Hematopoietic multipotent progenitor cell treated with erythropoietin and hydrocortisone succinate and interleukin-3 and kit ligand, for 15 days (in vitro differentiated cells): ENCODE measurements at regions not wholly inside any gene's neighbourhood (a gene's known extent, or its start where the extent isn't known, plus 50 kb on each side); places are given as distances from the start of the nearest gene placed in this dataset.
"Not testable (repeated sequence)": the region's sequence is repeated elsewhere in the genome, so short reads cannot be mapped to it uniquely, and the experiment has no call there.

Experiments used
- DNase-seq: peaks from one replicate; pipeline ENCODE4 v3.0.0-alpha.2; 2015; ENCODE audit warnings: low spot score

DNA sequence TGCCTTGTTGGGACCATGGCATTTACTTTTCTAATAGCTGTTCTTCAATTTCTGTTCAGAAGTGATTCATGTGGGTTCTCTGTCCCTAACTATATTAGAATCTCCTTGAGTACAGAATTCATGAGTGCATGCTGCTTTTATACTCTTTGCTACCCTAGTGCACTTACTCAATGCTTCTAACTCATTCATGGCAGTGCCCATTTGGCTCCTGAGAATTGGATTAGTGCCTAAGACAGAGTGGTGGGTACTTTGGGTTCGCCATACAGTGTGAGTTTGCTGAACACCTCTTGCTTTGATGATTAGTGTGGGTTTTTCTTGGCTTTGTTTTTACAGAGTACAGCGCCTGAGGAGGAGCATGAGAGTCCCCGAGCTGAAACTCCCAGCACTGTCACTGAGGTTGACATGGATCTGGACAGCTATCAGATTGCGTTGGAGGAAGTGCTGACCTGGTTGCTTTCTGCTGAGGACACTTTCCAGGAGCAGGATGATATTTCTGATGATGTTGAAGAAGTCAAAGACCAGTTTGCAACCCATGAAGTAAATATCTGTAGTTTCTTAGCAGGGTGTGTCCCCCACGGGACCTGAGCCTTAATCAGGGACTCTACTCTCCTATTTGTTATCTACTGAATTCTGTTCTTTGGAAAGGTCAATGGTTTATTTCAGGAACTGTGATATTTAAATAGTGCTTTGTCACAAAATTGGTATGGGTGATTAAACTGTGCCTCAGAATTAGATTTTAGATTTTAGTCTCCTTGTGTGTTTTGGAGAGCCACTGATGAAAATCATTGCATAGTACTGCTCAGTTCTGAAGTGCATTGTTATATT, 150.7 kb downstream of the UTRN start:
- no peak for DNase-seq

DNA sequence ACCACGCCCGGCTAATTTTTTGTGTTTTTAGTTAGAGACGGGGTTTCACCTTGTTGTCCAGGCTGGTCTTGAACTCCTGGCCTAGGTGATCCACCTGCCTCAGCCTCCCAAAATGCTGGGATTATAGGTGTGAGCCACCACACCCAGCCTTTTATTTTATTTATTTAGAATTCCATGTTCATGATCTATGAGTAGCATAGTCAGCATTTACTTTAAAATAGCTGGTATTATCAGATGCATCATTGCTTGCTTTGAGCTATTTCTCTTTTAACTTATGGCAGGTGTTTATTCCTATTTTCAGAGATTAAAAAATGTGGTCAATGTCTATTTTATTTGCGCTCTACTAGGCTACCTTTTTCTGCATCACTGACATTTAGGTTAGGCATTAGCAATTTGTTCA, 152.0 kb downstream of the UTRN start:
- no peak for DNase-seq

DNA sequence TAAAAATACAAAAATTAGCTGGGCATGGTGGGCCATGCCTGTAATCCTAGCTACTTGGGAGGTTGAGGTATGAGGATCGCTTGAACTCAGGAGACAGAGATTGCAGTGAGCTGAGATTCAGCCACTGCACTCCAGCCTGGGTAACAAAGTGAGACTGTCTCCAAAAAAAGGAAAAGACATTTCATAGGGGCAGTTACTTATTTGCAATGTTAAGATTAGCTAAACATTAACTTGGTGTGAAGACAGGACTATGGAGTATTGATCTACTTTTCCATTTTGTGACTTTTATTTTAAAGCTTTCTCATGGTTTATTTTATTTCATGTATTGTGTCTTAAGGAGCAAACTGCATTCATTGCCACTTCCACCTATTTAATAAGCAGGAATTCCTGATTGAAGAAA, 153.0 kb downstream of the UTRN start:
- no peak for DNase-seq

DNA sequence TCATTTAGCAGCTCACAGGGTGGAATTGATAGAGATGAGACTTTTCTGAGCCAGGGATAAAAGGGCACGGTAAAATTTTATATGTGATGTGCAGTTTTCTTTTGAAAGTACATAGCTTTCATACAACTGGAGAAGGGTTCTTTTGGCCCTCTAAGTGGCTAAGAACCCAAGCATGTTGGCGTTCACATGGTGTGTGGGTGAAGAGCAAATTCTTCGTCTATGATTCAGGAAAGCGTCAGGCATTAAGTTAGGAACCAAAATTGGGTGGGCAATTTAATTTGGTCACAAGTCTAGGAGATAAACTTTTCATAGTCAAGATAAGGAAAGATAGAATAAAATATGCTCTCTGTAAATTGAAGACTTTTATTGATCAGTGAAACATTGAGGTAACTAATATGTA, 153.9 kb downstream of the UTRN start:
- no peak for DNase-seq

DNA sequence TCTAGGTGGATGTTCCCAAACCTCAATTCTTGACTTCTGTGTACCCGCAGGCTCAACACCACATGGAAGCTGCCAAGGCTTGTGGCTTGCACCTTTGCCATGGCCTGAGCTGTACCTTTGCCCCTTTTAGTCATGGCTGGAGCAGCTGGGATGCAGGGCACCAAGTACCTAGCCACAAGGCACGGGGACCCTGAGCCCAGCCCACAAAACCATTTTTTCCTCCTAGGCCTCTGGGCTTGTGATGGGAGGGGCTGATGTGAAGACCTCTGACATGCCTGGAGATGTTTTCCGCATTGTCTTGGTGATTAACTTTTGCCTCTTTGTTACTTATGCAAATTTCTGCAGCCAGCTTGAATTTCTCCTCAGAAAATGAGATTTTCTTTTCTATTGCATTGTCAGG, 156.7 kb downstream of the UTRN start:
- not testable (repeated sequence) for DNase-seq

DNA sequence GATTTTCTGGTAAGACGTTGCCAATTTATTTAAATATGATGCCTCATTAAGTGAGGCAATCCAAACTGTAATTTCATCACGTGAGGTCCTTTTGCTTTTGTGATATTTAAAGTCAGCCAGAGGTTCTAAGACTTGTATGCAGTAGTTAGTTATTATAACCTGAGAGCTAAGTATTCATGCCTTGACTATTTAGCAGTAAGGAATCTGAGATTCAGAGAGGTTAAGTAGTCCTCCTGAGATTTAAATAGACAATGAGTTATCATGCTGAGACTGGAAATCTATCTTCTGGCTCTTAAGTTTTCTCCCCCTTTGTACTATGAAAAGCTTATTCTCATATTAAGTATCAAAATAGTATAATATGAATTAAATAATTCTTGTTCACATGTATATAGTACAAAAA, 158.0 kb downstream of the UTRN start:
- DNase-seq, result no peak

DNA sequence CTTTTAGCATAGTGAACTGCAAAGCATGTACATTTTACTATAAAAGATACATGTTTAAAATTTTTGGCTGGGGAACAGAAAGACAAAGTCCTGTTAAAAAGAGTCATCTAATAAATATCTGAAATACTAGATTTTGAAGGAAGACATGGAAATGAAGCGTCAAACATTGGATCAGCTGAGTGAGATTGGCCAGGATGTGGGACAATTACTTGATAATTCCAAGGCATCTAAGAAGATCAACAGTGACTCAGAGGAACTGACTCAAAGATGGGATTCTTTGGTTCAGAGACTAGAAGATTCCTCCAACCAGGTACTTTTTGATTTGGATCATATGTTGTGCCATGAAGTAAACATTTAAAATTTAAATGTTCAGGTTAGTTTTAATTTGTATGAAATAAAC, 162.3 kb downstream of the UTRN start:
- DNase-seq, result no peak

DNA sequence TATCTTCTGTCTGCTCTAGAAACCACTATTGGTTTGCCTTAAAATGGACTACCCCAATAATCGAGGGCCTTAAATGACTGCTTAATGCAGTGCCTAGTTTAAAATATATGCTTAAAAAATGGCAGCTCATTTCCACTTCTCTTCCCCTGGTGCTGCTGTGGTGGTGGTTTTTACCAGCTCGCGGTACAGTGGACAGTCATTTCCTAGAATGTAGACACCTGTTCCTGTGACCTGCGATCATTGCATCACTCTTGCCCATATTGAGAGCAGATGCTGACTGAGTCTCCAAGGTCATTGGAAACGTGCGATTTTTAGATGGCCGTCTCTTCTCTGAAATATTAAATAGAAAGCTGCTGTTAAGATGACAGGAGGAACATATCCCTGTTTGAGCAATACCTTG, 164.1 kb downstream of the UTRN start:
- DNase-seq, result no peak

DNA sequence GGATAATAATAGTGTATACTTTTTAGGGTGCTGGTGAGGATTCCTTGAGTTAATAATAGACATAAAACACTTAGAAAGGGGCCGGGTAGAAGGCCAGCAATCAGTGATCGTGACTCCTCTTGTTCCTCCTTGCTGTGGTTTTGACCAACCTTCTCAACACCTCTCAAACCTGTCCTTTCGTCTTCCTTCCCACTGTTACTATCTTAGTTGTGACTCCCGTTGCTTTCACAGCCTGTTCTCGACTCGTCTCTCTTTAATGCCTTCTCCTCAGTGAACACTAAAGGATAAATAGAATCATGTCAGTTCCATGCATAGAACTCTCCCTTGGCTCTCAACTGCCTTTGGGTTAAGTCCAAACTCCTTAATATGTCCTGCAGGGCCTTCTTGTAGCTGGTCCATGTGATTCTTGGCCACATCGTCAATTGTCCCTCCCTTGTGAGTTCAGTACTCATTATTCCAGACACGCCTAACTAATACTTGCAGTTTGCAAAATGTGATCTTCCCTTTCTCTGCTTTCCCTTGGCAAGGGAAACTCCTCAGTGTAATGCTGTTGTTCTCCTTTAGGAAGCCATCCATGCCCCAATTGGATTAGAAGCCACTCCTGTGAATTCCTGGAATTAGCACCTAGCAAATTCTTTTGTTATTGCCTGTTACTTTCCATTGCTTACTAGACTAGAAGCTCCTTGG, 164.9 kb downstream of the UTRN start:
- no peak for DNase-seq

DNA sequence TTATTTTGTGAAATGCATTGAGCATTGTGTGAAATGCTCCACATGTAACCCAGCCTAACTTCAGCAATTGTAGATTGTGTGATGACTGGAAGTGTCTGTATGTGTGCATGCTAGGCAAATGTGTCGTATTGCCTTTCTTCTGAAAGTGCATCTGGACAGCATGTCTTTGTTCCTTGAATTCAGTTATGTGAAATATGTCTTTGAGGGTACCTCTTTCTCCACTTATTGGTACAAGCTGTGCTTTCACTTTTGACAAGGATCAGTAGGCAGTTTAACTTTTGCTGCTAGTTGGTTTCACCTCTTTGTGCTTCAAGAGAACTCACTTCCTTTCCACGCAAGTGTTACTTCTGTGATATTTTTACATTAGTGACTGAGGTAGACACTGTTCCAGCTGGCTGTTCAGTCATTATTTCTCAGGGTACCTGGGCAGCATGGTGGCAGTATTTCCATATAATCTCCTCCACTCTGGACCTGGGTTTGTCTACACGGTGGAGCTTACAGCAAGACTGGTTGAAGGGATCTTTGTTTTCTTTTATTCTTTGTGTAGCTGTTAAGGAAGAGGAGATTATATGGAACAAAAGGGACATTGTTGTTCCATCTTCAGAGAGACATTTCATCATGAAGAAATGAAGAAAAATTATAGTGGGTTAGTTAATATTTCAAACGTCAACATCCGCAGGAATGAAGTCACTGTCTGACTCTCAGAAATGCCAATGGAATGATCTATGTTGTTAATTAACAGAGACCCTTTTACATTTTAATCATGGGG, 175.4 kb downstream of the UTRN start:
- no peak for DNase-seq

DNA sequence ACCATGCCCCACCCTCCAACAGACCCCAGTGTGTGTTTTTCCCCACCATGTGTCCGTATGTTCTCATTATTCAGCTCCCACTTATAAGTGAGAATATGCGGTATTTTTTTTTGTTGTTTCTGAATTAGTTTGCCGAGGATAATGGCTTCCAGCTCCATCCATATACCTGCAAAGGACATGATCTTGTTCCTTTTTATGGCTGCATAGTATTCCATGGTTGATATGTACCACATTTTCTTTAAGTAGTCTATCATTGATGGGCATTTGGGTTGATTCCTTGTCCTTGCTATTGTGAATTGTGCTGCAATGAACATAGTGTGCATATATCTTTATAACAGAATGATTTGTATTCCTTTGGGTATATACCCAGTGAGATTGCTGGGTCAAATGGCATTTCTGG, 176.9 kb downstream of the UTRN start:
- no peak for DNase-seq

DNA sequence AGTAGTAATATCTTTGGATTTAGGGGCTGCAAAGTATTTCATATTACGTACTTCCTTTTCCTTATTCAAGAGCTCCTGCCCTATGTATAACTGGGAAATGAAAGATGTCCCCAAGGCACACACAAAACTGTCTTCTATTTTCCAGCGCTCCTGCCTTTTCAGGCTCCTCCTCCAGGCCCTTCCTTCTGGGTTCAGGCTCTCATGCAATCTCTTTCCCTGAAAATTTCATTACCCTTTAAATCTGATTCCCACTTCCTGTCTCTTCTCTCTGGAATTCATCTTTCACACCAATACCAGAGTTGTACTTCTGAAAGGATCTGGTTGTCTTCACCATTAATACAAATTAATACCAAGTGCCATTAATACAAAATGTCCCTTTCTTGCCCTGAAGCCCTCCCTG, 181.6 kb downstream of the UTRN start:
- DNase-seq, result no peak

DNA sequence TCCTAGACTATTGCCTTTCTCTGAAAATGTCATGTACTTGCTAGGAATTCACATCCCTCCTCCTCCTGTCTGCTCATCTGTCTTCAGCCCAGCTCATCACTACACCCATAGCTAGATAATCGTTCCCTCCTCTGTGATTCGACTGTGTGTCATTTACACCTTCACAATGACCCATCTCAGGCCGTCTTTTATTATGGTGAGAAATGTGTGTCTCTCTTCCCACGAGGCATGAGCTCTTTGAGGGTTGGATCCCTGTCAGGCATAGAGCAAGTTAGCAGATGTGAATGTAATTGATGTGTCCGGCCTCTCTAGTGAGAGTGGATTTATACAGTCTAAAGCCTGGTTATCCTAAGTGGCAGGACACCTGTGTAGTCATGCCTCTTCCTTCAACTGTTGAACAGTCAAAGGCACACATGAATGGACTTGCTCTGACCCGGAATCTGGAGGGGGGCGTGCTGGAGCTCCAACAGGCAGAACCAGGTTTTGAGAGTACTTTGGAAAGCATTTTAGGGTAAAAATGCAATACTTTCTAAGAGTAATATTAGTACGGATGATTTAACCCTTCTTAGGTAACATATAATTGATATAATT, 182.1 kb downstream of the UTRN start:
- DNase-seq, result no peak

DNA sequence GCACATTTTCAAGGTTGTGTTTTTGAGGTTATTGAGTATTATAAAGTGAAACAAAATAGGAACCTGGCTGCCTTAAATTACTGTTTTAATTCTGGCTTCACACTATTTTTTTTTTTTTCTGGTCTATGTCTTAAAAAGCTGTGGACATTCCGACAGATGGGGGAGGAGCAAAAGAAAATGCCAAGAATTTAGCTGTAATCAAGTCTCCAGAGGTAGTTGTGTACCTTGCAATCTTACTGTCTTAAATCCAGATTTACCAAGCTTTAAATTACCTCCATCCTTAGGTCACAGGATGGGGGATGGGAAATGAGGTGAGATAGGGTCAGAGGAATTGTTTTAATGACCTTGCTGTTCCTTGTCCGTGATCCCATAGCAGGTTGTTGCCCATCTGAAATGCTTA, 182.8 kb downstream of the UTRN start:
- DNase-seq, result no peak

DNA sequence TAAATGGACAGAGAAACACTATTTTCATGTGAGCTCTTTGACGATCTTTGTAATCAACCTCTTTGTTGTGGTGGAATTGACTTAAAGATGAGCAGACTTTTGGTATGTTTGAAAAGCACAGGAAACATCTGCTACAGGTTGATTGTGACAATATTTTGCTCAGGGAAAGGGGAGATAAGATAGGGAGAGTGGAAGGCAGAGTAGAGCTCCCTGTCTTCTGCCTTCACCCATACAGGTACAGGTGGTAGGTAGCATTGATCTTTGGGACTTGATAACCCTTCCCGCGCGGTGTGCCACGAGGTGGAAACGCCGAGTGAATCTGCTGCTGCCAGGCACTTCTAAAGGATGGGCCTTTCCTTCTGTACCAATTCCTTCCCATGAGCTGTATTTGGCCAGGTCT, 183.6 kb downstream of the UTRN start:
- DNase-seq, result no peak

DNA sequence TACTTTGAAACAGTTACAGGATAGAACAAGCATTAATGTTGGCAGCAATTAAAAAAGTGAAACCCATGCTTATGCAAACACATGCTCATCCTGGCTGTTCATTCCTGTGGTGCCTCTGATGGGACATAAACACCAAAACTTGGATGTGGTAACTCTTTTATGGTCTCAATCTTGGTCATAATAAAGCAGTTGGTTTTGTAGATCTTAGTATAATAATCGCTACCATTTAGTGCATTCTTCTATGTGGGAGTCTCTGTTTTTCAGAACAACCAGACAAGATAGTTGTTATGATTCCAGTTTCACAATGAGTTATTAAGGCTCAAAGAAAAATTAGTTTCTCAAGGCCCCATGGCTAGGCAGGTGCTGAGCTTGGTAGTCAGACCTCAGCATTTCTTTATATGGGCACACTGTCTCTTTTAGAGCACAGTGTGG, 184.0 kb downstream of the UTRN start:
- no peak for DNase-seq

DNA sequence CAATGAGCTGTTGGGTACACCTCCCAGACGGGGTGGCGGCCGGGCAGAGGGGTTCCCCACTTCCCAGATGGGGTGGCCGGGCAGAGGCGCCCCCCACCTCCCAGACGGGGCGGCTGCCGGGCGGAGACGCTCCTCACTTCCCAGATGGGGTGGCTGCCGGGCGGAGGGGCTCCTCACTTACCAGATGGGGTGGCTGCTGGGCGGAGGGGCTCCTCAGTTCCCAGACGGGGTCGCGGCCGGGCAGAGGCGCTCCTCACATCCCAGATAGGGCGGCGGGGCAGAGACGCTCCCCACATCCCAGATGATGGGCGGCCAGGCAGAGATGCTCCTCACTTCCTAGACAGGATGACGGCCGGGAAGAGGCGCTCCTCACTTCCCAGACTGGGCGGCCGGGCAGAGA, 185.1 kb downstream of the UTRN start:
- DNase-seq, result not testable (repeated sequence)

DNA sequence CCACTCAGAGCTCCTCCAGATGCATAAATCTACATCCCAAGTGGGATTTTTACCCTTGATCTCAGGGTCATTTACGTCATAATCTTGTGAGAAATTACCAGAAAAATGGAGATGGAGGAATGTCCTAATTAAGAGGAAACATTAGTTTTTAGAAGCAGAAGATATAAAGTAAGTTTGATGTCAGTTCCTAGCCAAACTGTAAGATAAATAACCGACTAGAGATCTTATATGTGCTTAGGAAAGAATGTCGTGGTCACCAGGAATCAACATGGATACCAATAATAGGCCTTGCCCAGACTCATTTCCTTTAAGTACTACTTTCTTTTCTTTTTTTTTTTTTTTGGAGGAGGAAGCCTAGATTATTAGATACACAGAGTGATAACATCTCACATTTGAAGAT, 186.9 kb downstream of the UTRN start:
- no peak for DNase-seq

DNA sequence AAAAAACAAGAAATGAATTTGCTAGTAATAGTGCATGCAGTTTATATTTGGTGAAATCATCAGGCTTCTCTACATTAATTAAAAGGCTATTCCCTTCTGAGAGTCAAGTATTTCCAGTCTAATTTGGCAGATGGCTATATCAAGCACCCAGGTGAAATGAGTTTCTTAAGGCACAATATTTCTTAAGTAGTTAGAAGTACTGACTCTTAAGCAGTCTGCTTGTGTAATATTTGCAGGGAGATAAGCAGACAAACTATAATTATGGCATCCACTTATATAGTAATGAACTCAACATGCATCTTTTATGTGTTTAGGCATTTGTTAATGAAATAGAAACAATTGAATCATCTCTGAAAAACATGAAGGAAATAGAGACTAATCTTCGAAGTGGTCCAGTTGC, 189.2 kb downstream of the UTRN start:
- no peak for DNase-seq

DNA sequence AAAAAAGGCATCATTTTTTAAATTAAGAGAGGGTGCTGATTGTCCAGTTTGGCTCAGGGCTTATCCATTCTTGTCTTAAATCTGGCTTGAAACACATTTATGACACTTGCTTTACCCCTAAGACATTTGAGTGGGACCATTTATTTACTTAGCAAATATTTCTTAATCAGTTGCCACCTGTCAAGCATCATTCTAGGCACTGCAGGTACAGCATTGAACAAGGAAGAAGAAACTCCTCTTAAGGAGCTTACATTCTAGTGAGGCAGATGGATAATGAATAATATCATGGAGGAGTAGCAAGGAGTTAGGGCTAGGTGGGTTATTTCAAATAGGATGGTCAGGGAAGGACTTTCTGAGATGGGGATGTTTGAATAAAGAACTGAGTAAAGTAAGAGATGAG, 189.8 kb downstream of the UTRN start:
- no peak for DNase-seq

DNA sequence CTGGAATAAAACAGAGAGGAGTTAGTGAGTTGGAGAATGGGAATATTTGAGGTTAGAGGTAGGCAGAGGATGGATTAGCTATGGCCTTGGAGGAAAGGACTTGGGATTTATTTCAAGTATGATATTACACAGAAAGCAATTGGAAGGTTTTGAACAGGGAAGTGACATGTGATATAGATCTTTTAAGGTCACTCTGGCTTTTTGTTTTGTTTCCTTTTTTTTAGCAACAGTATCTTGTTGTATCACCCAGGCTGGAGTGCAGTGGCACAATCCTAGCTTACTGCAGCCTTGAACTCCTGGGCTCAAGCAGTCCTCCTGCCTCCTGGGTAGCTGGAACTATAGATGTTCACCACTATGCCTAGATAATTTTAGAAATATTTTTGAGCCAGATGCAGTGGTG, 190.3 kb downstream of the UTRN start:
- DNase-seq, result no peak

DNA sequence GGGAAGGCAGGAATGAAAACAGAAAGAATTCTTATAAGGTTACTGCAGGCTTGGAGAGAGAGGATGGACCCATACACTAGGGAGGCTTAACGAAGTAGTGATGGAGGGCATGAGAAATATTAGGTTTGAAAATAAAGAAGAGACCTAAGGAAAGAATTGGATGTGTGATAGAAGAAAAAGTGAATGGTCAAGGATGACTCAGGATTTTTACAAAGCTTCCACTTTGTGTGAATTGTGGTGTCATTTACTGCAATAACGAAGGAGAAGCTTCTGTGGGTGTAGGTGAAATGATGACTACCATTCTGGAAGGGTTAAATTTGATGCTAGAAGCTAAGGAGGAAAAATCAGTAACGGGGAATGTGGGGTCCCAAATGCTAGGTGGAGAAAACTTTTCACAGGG, 191.2 kb downstream of the UTRN start:
- no peak for DNase-seq

DNA sequence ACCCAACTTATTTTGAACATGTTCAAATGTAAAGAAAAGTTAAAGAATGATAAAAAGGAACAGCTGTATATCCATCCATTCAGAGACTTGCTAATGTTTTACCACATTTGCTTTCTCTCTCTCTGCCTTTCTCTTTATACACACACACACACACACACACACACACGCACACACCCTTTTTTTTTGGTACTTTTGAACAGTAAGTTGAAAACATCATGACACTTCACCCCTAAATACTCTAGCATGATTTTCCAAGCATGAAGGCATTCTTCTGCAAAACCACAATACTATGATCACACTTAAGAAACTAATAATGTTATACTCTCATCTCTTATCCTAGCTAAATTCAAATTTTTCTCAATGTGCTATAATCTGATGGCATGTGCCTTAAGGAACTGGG, 192.3 kb downstream of the UTRN start:
- no peak for DNase-seq
